ENCODE measurements at regions not wholly inside any gene's neighbourhood (a gene's known extent, or its start where the extent isn't known, plus 50 kb on each side); places are given as distances from the start of the nearest gene placed in this dataset.

DNA sequence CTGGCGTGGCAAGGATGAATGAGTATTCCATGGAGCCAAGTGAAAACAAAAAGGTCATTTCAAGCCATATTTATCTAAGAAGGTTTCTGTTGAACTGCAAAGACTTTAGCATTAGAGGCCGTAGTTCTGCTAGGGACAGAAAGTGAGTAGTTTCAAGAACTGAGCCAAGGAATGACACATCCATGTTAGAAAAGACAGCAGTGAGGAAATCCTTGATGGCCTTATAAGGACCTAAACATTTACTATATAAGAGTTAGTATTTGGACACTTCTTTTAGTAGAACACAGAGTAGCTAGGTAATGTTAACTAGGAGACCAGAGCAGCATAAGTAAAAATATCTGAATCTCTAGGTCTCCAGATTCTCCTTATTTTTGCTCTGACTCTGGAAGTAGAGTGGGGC lies 329.8 kb upstream of the SEMA3D start:
- H3K4me3 ChIP-seq (ENCODE audit: control insufficient read depth, low read depth, low read length), result no peak overlapping the region
- no peak for DNase-seq (ENCODE audit: low read depth)
- TF ChIP-seq CTCF (IDR thresholded peaks at IDR 0.05; ENCODE audit: control insufficient read depth, insufficient read depth, low read depth, low read length, missing control alignments), result no peak

DNA sequence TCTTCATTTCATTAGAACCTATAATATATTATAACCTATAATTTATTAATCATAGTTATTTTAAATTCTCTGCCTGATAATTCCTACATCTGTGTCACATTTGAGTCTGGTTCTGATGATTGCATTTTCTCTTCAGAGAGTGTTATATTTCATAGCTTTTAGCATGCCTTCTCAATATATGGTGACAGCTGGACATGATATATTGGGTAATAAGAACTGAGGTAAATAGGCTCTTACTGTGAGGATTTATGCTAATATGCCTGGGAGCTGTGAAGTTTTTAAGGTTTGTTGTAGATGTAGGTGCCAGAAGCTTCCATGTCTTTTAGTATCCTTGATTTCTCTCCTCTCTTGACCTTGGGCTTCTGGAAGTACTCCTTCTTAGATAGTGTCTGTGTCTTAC lies 325.9 kb upstream of the SEMA3D start:
- H3K4me3 ChIP-seq (ENCODE audit: control insufficient read depth, low read depth, low read length), result no peak overlapping the region
- no peak for TF ChIP-seq CTCF (IDR thresholded peaks at IDR 0.05; ENCODE audit: control insufficient read depth, insufficient read depth, low read depth, low read length, missing control alignments)
- DNase-seq (ENCODE audit: low read depth), result no peak

DNA sequence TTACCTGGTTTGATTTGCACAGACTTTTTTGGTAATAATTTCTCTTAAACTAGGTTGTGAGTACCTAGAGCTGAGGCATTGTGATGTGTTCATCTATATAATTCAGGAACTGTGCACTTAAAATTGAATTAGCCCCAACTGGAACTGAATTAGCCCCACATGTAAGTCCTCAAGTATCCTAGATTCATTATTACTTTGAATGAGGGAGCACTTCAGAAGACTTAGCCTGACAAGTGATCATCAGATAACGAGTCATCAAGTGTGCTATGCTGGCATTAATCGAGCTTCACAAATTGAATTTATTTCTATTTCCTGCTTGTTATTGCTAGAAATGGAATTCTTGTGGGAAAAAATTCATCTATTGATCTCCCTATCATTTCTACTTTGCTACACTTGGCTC lies 323.4 kb upstream of the SEMA3D start:
- DNase-seq (ENCODE audit: low read depth), result no peak
- no peak for TF ChIP-seq CTCF (IDR thresholded peaks at IDR 0.05; ENCODE audit: control insufficient read depth, insufficient read depth, low read depth, low read length, missing control alignments)

DNA sequence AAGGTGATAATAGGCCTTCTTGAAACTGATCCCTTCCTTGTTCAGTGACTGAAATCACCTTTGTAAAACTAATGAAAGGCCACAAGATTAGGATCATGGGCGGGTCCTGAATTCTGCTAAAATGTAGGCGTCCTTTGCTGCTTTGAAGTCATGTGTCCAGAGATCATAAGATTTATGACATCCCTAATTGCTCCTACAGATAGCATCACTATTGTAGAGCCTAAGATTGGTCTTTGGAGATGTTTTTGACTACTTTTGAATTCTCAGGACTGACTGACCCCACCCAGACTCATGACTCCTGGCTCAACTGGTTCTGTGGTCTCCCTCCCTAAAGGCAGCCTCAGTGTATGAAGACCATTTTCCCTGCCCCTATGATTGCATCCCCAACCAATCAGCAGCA lies 322.6 kb upstream of the SEMA3D start:
- TF ChIP-seq CTCF (IDR thresholded peaks at IDR 0.05; ENCODE audit: control insufficient read depth, insufficient read depth, low read depth, low read length, missing control alignments), result no peak
- no peak for DNase-seq (ENCODE audit: low read depth)
- no peak overlapping the region for H3K4me3 ChIP-seq (ENCODE audit: control insufficient read depth, low read depth, low read length)

More for the DNA sequence above, 323.4 kb upstream of the SEMA3D start:
- no peak overlapping the region for H3K4me3 ChIP-seq (ENCODE audit: control insufficient read depth, low read depth, low read length)

DNA sequence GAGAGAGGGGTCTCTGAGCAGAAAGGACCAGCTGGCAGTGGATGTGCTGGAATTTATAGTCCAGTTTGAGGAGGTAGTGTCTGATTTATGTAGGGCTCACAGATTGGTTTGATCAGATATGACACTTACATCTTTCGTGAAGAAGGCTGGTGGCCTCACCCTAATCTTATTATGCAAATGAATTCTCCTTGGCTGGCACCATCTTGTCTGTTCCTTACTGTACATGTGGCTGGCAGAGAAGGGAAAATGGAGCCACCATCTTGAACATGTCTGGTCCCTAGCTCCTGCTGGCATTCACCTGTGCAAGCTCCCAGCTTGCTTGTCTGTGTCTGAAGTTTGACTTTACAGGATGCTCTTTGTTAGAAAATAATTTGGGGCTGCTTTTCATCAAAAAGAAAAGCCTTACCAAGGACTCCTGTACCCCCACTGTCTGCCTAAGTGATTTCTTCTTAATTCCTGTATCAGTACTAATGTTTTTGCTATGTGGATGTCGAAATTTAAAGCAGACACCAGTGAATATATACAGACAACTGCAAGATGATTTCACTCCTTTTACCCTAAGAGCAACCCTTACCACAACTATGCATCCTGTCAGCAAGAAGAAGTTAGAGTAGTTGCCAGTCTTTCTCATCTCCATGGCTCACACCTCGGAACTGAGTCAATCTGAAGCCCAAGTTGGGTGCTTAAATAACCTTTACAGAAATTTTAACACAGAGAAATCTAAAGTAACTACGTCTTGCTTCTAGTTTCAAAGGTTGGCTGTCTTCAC lies 322.0 kb upstream of the SEMA3D start:
- no peak for TF ChIP-seq CTCF (IDR thresholded peaks at IDR 0.05; ENCODE audit: control insufficient read depth, insufficient read depth, low read depth, low read length, missing control alignments)
- peak; percentile 87 for DNase-seq (ENCODE audit: low read depth)
- no peak overlapping the region for H3K4me3 ChIP-seq (ENCODE audit: control insufficient read depth, low read depth, low read length)

GRCh38 chr7:85498031-85498430 lies 311.2 kb upstream of the SEMA3D start:
- DNase-seq (ENCODE audit: low read depth), result no peak
- TF ChIP-seq CTCF (IDR thresholded peaks at IDR 0.05; ENCODE audit: control insufficient read depth, insufficient read depth, low read depth, low read length, missing control alignments), result no peak

More at GRCh38 chr7:85498031-85498430, 311.2 kb upstream of the SEMA3D start:
- no peak overlapping the region for H3K4me3 ChIP-seq (ENCODE audit: control insufficient read depth, low read depth, low read length)
